Mesenchymal stem cell (in vitro differentiated cells and primary cell): ENCODE measurements at regions not wholly inside any gene's neighbourhood (a gene's known extent, or its start where the extent isn't known, plus 50 kb on each side); places are given as distances from the start of the nearest gene placed in this dataset.
A peak's percentile ranks its signal among the peaks of the same experiment; 100 is the strongest.

Source experiments
- DNase-seq: peaks from one replicate; pipeline ENCODE4 v3.0.0-alpha.2; 2013
- H2AFZ ChIP-seq: one replicate; pipeline ENCODE4 v1.6.1; 2013; ENCODE audit warnings: low read depth, mild to moderate bottlenecking, control low read depth, inconsistent platforms, low read length, moderate library complexity
- H2AK5ac ChIP-seq: 2 replicates; pipeline ENCODE4 v1.6.1; 2013; ENCODE audit warnings: low read length, moderate library complexity, mild to moderate bottlenecking, inconsistent platforms; ENCODE audit not compliant: severe bottlenecking
- H2BK120ac ChIP-seq: one replicate; pipeline ENCODE4 v1.6.1; 2013; ENCODE audit warnings: low read depth, mild to moderate bottlenecking, inconsistent platforms, low read length, moderate library complexity
- H2BK12ac ChIP-seq, 2 experiments: one replicate each; pipeline ENCODE4 v1.6.1; 2013; ENCODE audit warnings: inconsistent platforms in 2 of 2, low read length in 2 of 2, mild to moderate bottlenecking in 2 of 2, moderate library complexity in 2 of 2, control low read depth in 1 of 2
- H2BK15ac ChIP-seq: one replicate; pipeline ENCODE4 v1.6.1; 2013; ENCODE audit warnings: mild to moderate bottlenecking, low read depth, inconsistent platforms; ENCODE audit not compliant: poor library complexity, severe bottlenecking
- H2BK5ac ChIP-seq: 2 replicates; pipeline ENCODE4 v1.6.1; 2013; ENCODE audit warnings: low read depth, mild to moderate bottlenecking, low read length, control low read depth, inconsistent platforms; ENCODE audit not compliant: poor library complexity, severe bottlenecking
- H3K14ac ChIP-seq, 2 experiments: one replicate each; pipeline ENCODE4 v1.6.1; 2013; ENCODE audit warnings: inconsistent platforms in 2 of 2, low read length in 2 of 2, control low read depth in 1 of 2, mild to moderate bottlenecking in 1 of 2, moderate library complexity in 1 of 2
- H3K18ac ChIP-seq, 2 experiments: one replicate each; pipeline ENCODE4 v1.6.1; 2013; ENCODE audit warnings: inconsistent platforms in 2 of 2, low read length in 2 of 2, control low read depth in 1 of 2, low read depth in 1 of 2, mild to moderate bottlenecking in 1 of 2
- H3K23ac ChIP-seq, 2 experiments: one replicate each; pipeline ENCODE4 v1.6.1; 2013; ENCODE audit warnings: inconsistent platforms in 2 of 2, low read length in 2 of 2, mild to moderate bottlenecking in 2 of 2, moderate library complexity in 2 of 2, control low read depth in 1 of 2
- H3K27ac ChIP-seq: 2 replicates; pipeline ENCODE4 v1.5.1; 2013; ENCODE audit warnings: mild to moderate bottlenecking, moderate library complexity, low read length, control low read depth, inconsistent platforms; ENCODE audit not compliant: poor library complexity, severe bottlenecking
- H3K27me3 ChIP-seq, 2 experiments: 2 replicates each; pipeline versions ENCODE4 v1.6.1 to v1.7.0; 2013; ENCODE audit warnings: low read length in 2 of 2, mild to moderate bottlenecking in 2 of 2, moderate library complexity in 2 of 2, control low read depth in 1 of 2, inconsistent platforms in 1 of 2; ENCODE audit not compliant: control insufficient read depth in 1 of 2, insufficient read depth in 1 of 2
- H3K36me3 ChIP-seq, 2 experiments: 2 replicates each; pipeline versions ENCODE4 v1.6.1 to v1.7.0; 2013; ENCODE audit warnings: low read length in 2 of 2, control low read depth in 1 of 2, inconsistent platforms in 1 of 2, low read depth in 1 of 2, mild to moderate bottlenecking in 1 of 2; ENCODE audit not compliant: insufficient read depth in 2 of 2, control insufficient read depth in 1 of 2
- H3K4ac ChIP-seq, 2 experiments: one replicate each; pipeline ENCODE4 v1.6.1; 2013; ENCODE audit warnings: inconsistent platforms in 2 of 2, low read length in 2 of 2, mild to moderate bottlenecking in 2 of 2, moderate library complexity in 2 of 2, control low read depth in 1 of 2, low read depth in 1 of 2
- H3K4me1 ChIP-seq: 2 replicates; pipeline ENCODE4 v1.6.1; 2013; ENCODE audit warnings: low read depth, low read length, control low read depth; ENCODE audit not compliant: control insufficient read depth, insufficient read depth
- H3K4me2 ChIP-seq: 2 replicates; pipeline ENCODE4 v1.6.1; 2013; ENCODE audit warnings: low read length, mild to moderate bottlenecking, inconsistent platforms; ENCODE audit not compliant: poor library complexity, severe bottlenecking
- H3K4me3 ChIP-seq, 2 experiments: 2 replicates each; pipeline versions ENCODE4 v1.5.1 to v1.7.0; 2013; ENCODE audit warnings: low read length in 2 of 2, mild to moderate bottlenecking in 2 of 2, control low read depth in 1 of 2, low read depth in 1 of 2; ENCODE audit not compliant: insufficient read depth in 1 of 2
- H3K79me1 ChIP-seq: replicated peaks from 2 replicates; pipeline ENCODE4 v1.6.1; 2013; ENCODE audit warnings: mild to moderate bottlenecking, control low read depth, low read length, inconsistent platforms; ENCODE audit not compliant: poor library complexity, severe bottlenecking
- H3K9ac ChIP-seq: 2 replicates; pipeline ENCODE4 v1.7.0; 2013; ENCODE audit warnings: mild to moderate bottlenecking, low read length, moderate library complexity
- H3K9me3 ChIP-seq: 2 replicates; pipeline ENCODE4 v1.7.0; 2013; ENCODE audit warnings: mild to moderate bottlenecking, low read length; ENCODE audit not compliant: control insufficient read depth
- H4K8ac ChIP-seq: one replicate; pipeline ENCODE4 v1.6.1; 2013; ENCODE audit warnings: inconsistent platforms, mild to moderate bottlenecking, low read length, moderate library complexity
- H4K91ac ChIP-seq: one replicate; pipeline ENCODE4 v1.6.1; 2013; ENCODE audit warnings: mild to moderate bottlenecking, low read length, inconsistent platforms
- WGBS: methylation state at CpG from one replicate; pipeline ENCODE4 v1.1.7; 2013; ENCODE audit warnings: mixed read lengths; 5-methylcytosine and 5-hydroxymethylcytosine counted together

DNA sequence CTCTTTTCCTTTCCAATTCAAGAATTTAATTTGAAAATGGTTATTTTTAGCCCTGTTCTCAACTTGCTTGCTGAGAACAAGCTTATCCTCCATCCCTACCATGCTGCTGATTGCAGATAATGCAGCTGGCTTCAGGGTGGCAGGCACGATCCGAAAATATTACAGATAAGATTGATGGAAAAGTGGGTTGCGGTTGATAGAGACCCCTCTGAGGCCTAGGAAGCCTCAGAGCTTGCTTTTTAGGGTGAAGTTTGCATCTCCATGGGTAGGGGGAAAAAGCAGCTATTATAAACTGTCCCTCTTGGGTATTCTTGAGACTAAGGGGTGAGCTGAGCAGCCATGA lies 116.5 kb upstream of the GOT2 start:
- Histone ChIP-seq H4K8ac (no peak overlapping the region), H3K27me3 (peaks cover 6% of the 10 kb centered on the region in 2 experiments), H3K36me3 (no peaks in the 10 kb centered on the region), H2BK5ac (no peak overlapping the region), H3K9ac (no peak overlapping the region), H4K91ac (no peak overlapping the region), H2BK120ac (no peak overlapping the region), H3K27ac (no peak overlapping the region), H3K14ac (no peak overlapping the region), H3K4me3 (no peak overlapping the region), H3K79me1 (no peaks in the 10 kb centered on the region), H3K4me1 (no peaks in the 10 kb centered on the region), H2BK12ac (no peak overlapping the region), H2AFZ (no peak overlapping the region), H3K4ac (no peak overlapping the region), H3K23ac (no peak overlapping the region), H3K9me3 (no peaks in the 10 kb centered on the region), H2AK5ac (no peak overlapping the region), H3K18ac (no peak overlapping the region), H2BK15ac (no peak overlapping the region), H3K4me2 (no peak overlapping the region)
- 56% methylated on average over 3 of the region's 3 CpGs for WGBS
- DNase-seq: no peak

DNA sequence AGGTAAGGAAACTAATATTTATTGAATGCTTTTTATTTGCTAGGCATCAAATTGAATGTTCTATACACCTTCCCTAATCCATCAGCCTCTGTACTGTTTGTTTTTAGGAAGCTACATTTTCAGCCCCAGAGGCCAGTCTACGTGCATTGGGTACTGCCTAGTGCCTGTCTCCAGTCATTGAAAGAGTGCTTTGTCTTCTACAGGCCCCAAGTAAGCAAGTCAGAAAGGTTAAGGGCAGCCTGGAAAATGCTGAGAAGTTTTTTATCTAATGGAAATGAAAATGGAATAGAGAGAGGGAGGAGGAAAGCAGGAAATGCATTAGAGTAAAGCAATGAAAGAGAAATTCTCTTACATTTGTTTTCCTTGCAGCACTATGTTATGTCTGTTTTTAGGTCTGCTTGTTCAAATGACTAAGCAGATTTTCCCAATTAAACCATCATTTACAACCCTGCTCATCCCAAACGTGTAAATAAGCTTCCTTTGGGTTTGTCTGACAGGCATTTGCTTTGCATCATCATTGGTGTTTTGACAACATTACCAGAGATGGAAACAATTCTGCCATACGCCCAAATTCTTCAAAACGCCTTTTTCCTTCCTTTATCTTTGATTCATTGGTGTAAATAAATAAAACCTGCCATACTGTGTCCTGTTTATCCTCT lies 116.0 kb upstream of the GOT2 start:
- Histone ChIP-seq H3K4me1 (no peaks in the 10 kb centered on the region), H3K27me3 (peaks cover 6% of the 10 kb centered on the region in 2 experiments), H3K79me1 (no peaks in the 10 kb centered on the region), H3K4ac (no peak overlapping the region), H4K91ac (no peak overlapping the region), H3K4me3 (no peak overlapping the region), H4K8ac (no peak overlapping the region), H3K23ac (no peak overlapping the region), H3K9ac (no peak overlapping the region), H2BK5ac (no peak overlapping the region), H2AK5ac (no peak overlapping the region), H2BK120ac (no peak overlapping the region), H3K14ac (no peak overlapping the region), H3K27ac (no peak overlapping the region), H3K36me3 (no peaks in the 10 kb centered on the region), H3K9me3 (no peaks in the 10 kb centered on the region), H2AFZ (no peak overlapping the region), H2BK12ac (no peak overlapping the region), H3K4me2 (no peak overlapping the region), H3K18ac (no peak overlapping the region), H2BK15ac (no peak overlapping the region)
- 11% methylated on average over 2 of the region's 4 CpGs for WGBS
- peak; percentile 2 for DNase-seq

DNA sequence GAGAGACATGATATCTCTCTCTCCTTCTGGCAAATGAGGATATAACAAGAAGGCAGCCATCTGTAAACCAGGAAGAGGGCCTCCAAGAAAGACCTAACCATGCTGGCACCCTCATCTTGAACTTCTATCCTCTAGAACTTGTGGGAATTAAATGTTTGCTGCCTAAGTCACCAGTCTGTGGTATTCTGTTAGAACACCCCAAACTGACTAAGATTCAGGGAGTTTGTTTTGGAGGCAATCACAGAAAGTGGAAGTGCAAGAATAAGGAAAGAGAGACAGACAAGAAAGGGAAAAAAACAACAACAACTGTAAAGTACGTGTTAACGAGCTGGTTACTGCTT lies 114.5 kb upstream of the GOT2 start:
- WGBS: 90% methylated on average over 2 of the region's 2 CpGs
- Histone ChIP-seq H2BK12ac (no peak overlapping the region), H2BK15ac (no peak overlapping the region), H2AK5ac (no peak overlapping the region), H3K9me3 (no peaks in the 10 kb centered on the region), H3K4ac (no peak overlapping the region), H3K9ac (no peak overlapping the region), H3K18ac (no peak overlapping the region), H3K23ac (no peak overlapping the region), H2BK120ac (no peak overlapping the region), H4K91ac (no peak overlapping the region), H3K4me2 (no peak overlapping the region), H3K27me3 (peaks cover 3 to 5% of the 10 kb centered on the region in 2 experiments), H3K4me1 (no peaks in the 10 kb centered on the region), H3K36me3 (no peaks in the 10 kb centered on the region), H3K79me1 (no peaks in the 10 kb centered on the region), H3K14ac (no peak overlapping the region), H4K8ac (no peak overlapping the region), H3K4me3 (no peak overlapping the region), H2BK5ac (no peak overlapping the region), H2AFZ (no peak overlapping the region), H3K27ac (no peak overlapping the region)
- no peak for DNase-seq

DNA sequence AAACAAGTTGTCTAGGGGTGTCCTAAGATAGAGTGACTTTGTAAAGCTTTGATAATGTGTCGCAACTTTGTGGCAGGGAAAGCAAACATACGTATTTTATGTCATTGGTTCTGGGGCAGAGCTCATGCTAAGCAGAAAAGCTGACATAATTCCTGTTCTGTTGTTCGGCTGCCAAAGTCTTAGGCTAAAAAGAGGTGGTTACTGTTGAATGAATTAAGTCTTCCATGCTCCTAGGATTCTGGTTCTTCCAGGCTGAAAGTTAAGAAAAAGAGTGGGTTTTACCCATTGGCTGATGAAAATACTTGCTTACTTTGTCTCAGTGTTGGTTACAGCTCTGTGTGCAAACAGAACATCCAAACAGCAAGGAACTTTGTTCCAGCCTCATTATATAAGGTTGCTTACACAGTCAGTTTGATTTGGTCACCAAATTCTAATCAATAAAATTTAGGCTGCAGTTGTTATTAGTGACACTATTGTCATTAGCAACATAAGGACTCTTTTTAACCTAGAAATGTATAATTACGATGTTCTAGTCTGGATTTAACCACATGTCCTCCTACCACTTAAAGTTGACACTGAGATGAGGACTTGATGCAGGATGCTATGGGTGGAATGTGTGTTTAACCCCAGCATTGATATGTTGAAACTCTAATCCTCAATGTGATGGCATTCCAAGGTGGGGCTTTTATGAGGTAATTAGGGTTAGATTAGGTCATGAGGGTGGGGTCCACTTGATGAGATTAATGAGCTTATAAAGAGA lies 114.0 kb upstream of the GOT2 start:
- Histone ChIP-seq H3K27me3 (no peaks in the 10 kb centered on the region), H2BK120ac (no peak overlapping the region), H4K91ac (no peak overlapping the region), H3K27ac (no peak overlapping the region), H2BK12ac (no peak overlapping the region), H3K23ac (no peak overlapping the region), H3K4ac (no peak overlapping the region), H3K36me3 (no peaks in the 10 kb centered on the region), H3K9me3 (no peaks in the 10 kb centered on the region), H2AK5ac (no peak overlapping the region), H3K79me1 (no peaks in the 10 kb centered on the region), H3K18ac (no peak overlapping the region), H3K14ac (no peak overlapping the region), H2BK15ac (no peak overlapping the region), H4K8ac (no peak overlapping the region), H2AFZ (no peak overlapping the region), H3K4me3 (no peak overlapping the region), H3K4me1 (no peaks in the 10 kb centered on the region), H3K4me2 (no peak overlapping the region), H3K9ac (no peak overlapping the region), H2BK5ac (no peak overlapping the region)
- DNase-seq: no peak
- 62% methylated on average over 4 of the region's 4 CpGs for WGBS
